GM19025 (cell line): ENCODE measurements at regions not wholly inside any gene's neighbourhood (a gene's known extent, or its start where the extent isn't known, plus 50 kb on each side); places are given as distances from the start of the nearest gene placed in this dataset.

Experiments used
- ATAC-seq: cut with Tn5 transposase; IDR thresholded peaks from one replicate; pipeline ENCODE4 v1.9.1; 2021; ENCODE audit warnings: mild to moderate bottlenecking, low read depth, moderate library complexity; ENCODE audit not compliant: unreplicated experiment

GRCh38 chr1:218669431-218669830 is 324.3 kb downstream of the TGFB2 start:
- ATAC-seq, result no peak

- ATAC-seq, result no peak
Observed at GRCh38 chr1:218670875-218671274, 325.7 kb downstream of the TGFB2 start.

GRCh38 chr1:218671573-218671972 is 326.4 kb downstream of the TGFB2 start:
- ATAC-seq, result no peak

- no peak for ATAC-seq
Observed at GRCh38 chr1:218673170-218673569, 328.0 kb downstream of the TGFB2 start.

- no peak for ATAC-seq
Observed at GRCh38 chr1:218674280-218674773, 329.2 kb downstream of the TGFB2 start.

- no peak for ATAC-seq
Observed at GRCh38 chr1:218677026-218677425, 331.9 kb downstream of the TGFB2 start.

GRCh38 chr1:218679391-218679790 is 334.3 kb downstream of the TGFB2 start:
- no peak for ATAC-seq

GRCh38 chr1:218679988-218680748 is 335.0 kb downstream of the TGFB2 start:
- ATAC-seq, result no peak

- ATAC-seq, result no peak
Observed at GRCh38 chr1:218683242-218683641, 338.1 kb downstream of the TGFB2 start.

GRCh38 chr1:218686258-218686657 is 341.1 kb downstream of the TGFB2 start:
- ATAC-seq, result no peak

- no peak for ATAC-seq
Observed at GRCh38 chr1:218686761-218687160, 341.6 kb downstream of the TGFB2 start.

- no peak for ATAC-seq
Observed at GRCh38 chr1:218692808-218693207, 347.7 kb downstream of the TGFB2 start.

GRCh38 chr1:218693599-218693998 is 348.5 kb downstream of the TGFB2 start:
- no peak for ATAC-seq

GRCh38 chr1:218694085-218694484 is 348.9 kb downstream of the TGFB2 start:
- no peak for ATAC-seq

- ATAC-seq, result no peak
Observed at GRCh38 chr1:218694636-218695035, 349.5 kb downstream of the TGFB2 start.

- no peak for ATAC-seq
Observed at GRCh38 chr1:218695525-218695924, 350.4 kb downstream of the TGFB2 start.

GRCh38 chr1:218698141-218698540 is 353.0 kb downstream of the TGFB2 start:
- no peak for ATAC-seq

GRCh38 chr1:218699421-218699820 is 354.3 kb downstream of the TGFB2 start:
- no peak for ATAC-seq

GRCh38 chr1:218699865-218700264 is 354.7 kb downstream of the TGFB2 start:
- ATAC-seq, result no peak

GRCh38 chr1:218700666-218701065 is 355.5 kb downstream of the TGFB2 start:
- ATAC-seq, result no peak

- ATAC-seq, result no peak
Observed at GRCh38 chr1:218701131-218701530, 356.0 kb downstream of the TGFB2 start.

GRCh38 chr1:218702775-218703174 is 357.6 kb downstream of the TGFB2 start:
- ATAC-seq, result no peak
